ENCODE measurements at regions not wholly inside any gene's neighbourhood (a gene's known extent, or its start where the extent isn't known, plus 50 kb on each side); places are given as distances from the start of the nearest gene placed in this dataset.

GRCh38 chr9:107875571-107875980 lies 386.0 kb upstream of the KLF4 start:
- in situ Hi-C loops (cut with MboI; ENCODE audit: low sequenced_read_pairs) = no loop called here

- in situ Hi-C loops (cut with MboI; ENCODE audit: low sequenced_read_pairs) = no loop called here
These were observed 385.2 kb upstream of the KLF4 start for GRCh38 chr9:107874591-107875369.

- in situ Hi-C loops (cut with MboI; ENCODE audit: low sequenced_read_pairs) = no loop called here
These were observed 384.6 kb upstream of the KLF4 start for GRCh38 chr9:107874137-107874536.

GRCh38 chr9:107872457-107873192 lies 383.1 kb upstream of the KLF4 start:
- in situ Hi-C loops (cut with MboI; ENCODE audit: low sequenced_read_pairs) = no loop called here

GRCh38 chr9:107870927-107871680 lies 381.5 kb upstream of the KLF4 start:
- in situ Hi-C loops (cut with MboI; ENCODE audit: low sequenced_read_pairs) = no loop called here

GRCh38 chr9:107870221-107870620 lies 380.7 kb upstream of the KLF4 start:
- in situ Hi-C loops (cut with MboI; ENCODE audit: low sequenced_read_pairs) = no loop called here

- in situ Hi-C loops (cut with MboI; ENCODE audit: low sequenced_read_pairs) = no loop called here
These were observed 379.5 kb upstream of the KLF4 start for GRCh38 chr9:107869111-107869510.

- in situ Hi-C loops (cut with MboI; ENCODE audit: low sequenced_read_pairs) = no loop called here
These were observed 378.6 kb upstream of the KLF4 start for GRCh38 chr9:107868186-107868585.

- in situ Hi-C loops (cut with MboI; ENCODE audit: low sequenced_read_pairs) = no loop called here
These were observed 378.2 kb upstream of the KLF4 start for GRCh38 chr9:107867738-107868137.

- in situ Hi-C loops (cut with MboI; ENCODE audit: low sequenced_read_pairs) = no loop called here
These were observed 377.2 kb upstream of the KLF4 start for GRCh38 chr9:107866711-107867311.

GRCh38 chr9:107863396-107863795 lies 373.8 kb upstream of the KLF4 start:
- in situ Hi-C loops (cut with MboI; ENCODE audit: low sequenced_read_pairs) = no loop called here

- in situ Hi-C loops (cut with MboI; ENCODE audit: low sequenced_read_pairs) = no loop called here
These were observed 373.3 kb upstream of the KLF4 start for GRCh38 chr9:107862881-107863280.

GRCh38 chr9:107862323-107862722 lies 372.8 kb upstream of the KLF4 start:
- in situ Hi-C loops (cut with MboI; ENCODE audit: low sequenced_read_pairs) = no loop called here

- in situ Hi-C loops (cut with MboI; ENCODE audit: low sequenced_read_pairs) = no loop called here
These were observed 371.5 kb upstream of the KLF4 start for GRCh38 chr9:107861075-107861474.

- in situ Hi-C loops (cut with MboI; ENCODE audit: low sequenced_read_pairs) = no loop called here
These were observed 368.7 kb upstream of the KLF4 start for GRCh38 chr9:107858260-107858659.

- in situ Hi-C loops (cut with MboI; ENCODE audit: low sequenced_read_pairs) = no loop called here
These were observed 367.1 kb upstream of the KLF4 start for GRCh38 chr9:107856633-107857032.

GRCh38 chr9:107855164-107855563 lies 365.6 kb upstream of the KLF4 start:
- in situ Hi-C loops (cut with MboI; ENCODE audit: low sequenced_read_pairs) = no loop called here

- in situ Hi-C loops (cut with MboI; ENCODE audit: low sequenced_read_pairs) = no loop called here
These were observed 363.9 kb upstream of the KLF4 start for GRCh38 chr9:107853461-107853860.

GRCh38 chr9:107852891-107853290 lies 363.3 kb upstream of the KLF4 start:
- in situ Hi-C loops (cut with MboI; ENCODE audit: low sequenced_read_pairs) = no loop called here

GRCh38 chr9:107850653-107851052 lies 361.1 kb upstream of the KLF4 start:
- in situ Hi-C loops (cut with MboI; ENCODE audit: low sequenced_read_pairs) = no loop called here
